ENCODE measurements at regions not wholly inside any gene's neighbourhood (a gene's known extent, or its start where the extent isn't known, plus 50 kb on each side); places are given as distances from the start of the nearest gene placed in this dataset.

- DNase-seq (ENCODE audit: low spot score), result no peak
- no peak overlapping the region for H3K27ac Mint-ChIP-seq
Measured at GRCh38 chr17:15048381-15048780, 216.7 kb downstream of the PMP22 start.

GRCh38 chr17:15042311-15042710 is 222.8 kb downstream of the PMP22 start:
- Mint-ChIP-seq H3K9me3 (no peaks in the 10 kb centered on the region), H3K27ac (no peak overlapping the region)

More at GRCh38 chr17:15048381-15048780, 216.7 kb downstream of the PMP22 start:
- Mint-ChIP-seq H3K4me1 (ENCODE audit: low read depth) (no peaks in the 10 kb centered on the region), H3K27me3 (ENCODE audit: low read depth) (peaks cover 3% of the 10 kb centered on the region), H3K9me3 (no peaks in the 10 kb centered on the region), H3K4me3 (no peak overlapping the region), H3K36me3 (ENCODE audit: low read depth) (no peaks in the 10 kb centered on the region)

GRCh38 chr17:15039366-15039765 is 225.8 kb downstream of the PMP22 start:
- no peaks in the 10 kb centered on the region for H3K27me3 Mint-ChIP-seq (ENCODE audit: low read depth)
- no peaks in the 10 kb centered on the region for H3K4me1 Mint-ChIP-seq (ENCODE audit: low read depth)
- H3K36me3 Mint-ChIP-seq (ENCODE audit: low read depth), result no peaks in the 10 kb centered on the region

More at GRCh38 chr17:15042311-15042710, 222.8 kb downstream of the PMP22 start:
- no peaks in the 10 kb centered on the region for H3K36me3 Mint-ChIP-seq (ENCODE audit: low read depth)
- no peaks in the 10 kb centered on the region for H3K27me3 Mint-ChIP-seq (ENCODE audit: low read depth)
- H3K4me3 Mint-ChIP-seq, result no peak overlapping the region
- no peaks in the 10 kb centered on the region for H3K4me1 Mint-ChIP-seq (ENCODE audit: low read depth)
- DNase-seq (ENCODE audit: low spot score), result no peak

GRCh38 chr17:15038656-15039055 is 226.5 kb downstream of the PMP22 start:
- H3K36me3 Mint-ChIP-seq (ENCODE audit: low read depth), result no peaks in the 10 kb centered on the region
- H3K27me3 Mint-ChIP-seq (ENCODE audit: low read depth), result no peaks in the 10 kb centered on the region
- H3K9me3 Mint-ChIP-seq, result no peaks in the 10 kb centered on the region
- H3K4me1 Mint-ChIP-seq (ENCODE audit: low read depth), result no peaks in the 10 kb centered on the region
- no peak overlapping the region for H3K4me3 Mint-ChIP-seq
- no peak overlapping the region for H3K27ac Mint-ChIP-seq
- no peak for DNase-seq (ENCODE audit: low spot score)

More at GRCh38 chr17:15039366-15039765, 225.8 kb downstream of the PMP22 start:
- no peak for DNase-seq (ENCODE audit: low spot score)
- Mint-ChIP-seq H3K9me3 (no peaks in the 10 kb centered on the region), H3K27ac (no peak overlapping the region), H3K4me3 (no peak overlapping the region)

- H3K27ac Mint-ChIP-seq, result no peak overlapping the region
- no peaks in the 10 kb centered on the region for H3K9me3 Mint-ChIP-seq
- DNase-seq (ENCODE audit: low spot score), result no peak
- H3K36me3 Mint-ChIP-seq (ENCODE audit: low read depth), result no peaks in the 10 kb centered on the region
- no peaks in the 10 kb centered on the region for H3K27me3 Mint-ChIP-seq (ENCODE audit: low read depth)
- no peak overlapping the region for H3K4me3 Mint-ChIP-seq
- no peaks in the 10 kb centered on the region for H3K4me1 Mint-ChIP-seq (ENCODE audit: low read depth)
Measured at GRCh38 chr17:15036238-15036637, 228.9 kb downstream of the PMP22 start.

- H3K9me3 Mint-ChIP-seq, result no peaks in the 10 kb centered on the region
- DNase-seq (ENCODE audit: low spot score), result no peak
- H3K4me1 Mint-ChIP-seq (ENCODE audit: low read depth), result no peaks in the 10 kb centered on the region
- H3K27me3 Mint-ChIP-seq (ENCODE audit: low read depth), result no peaks in the 10 kb centered on the region
- no peak overlapping the region for H3K27ac Mint-ChIP-seq
- H3K4me3 Mint-ChIP-seq, result no peak overlapping the region
- no peaks in the 10 kb centered on the region for H3K36me3 Mint-ChIP-seq (ENCODE audit: low read depth)
Measured at GRCh38 chr17:15031975-15032374, 233.2 kb downstream of the PMP22 start.

- Mint-ChIP-seq H3K27ac (no peak overlapping the region), H3K4me3 (no peak overlapping the region), H3K4me1 (ENCODE audit: low read depth) (no peaks in the 10 kb centered on the region), H3K27me3 (ENCODE audit: low read depth) (no peaks in the 10 kb centered on the region), H3K36me3 (ENCODE audit: low read depth) (no peaks in the 10 kb centered on the region), H3K9me3 (no peaks in the 10 kb centered on the region)
- no peak for DNase-seq (ENCODE audit: low spot score)
Measured at GRCh38 chr17:15029469-15029868, 235.7 kb downstream of the PMP22 start.

- H3K4me3 Mint-ChIP-seq, result no peak overlapping the region
Measured at GRCh38 chr17:15027853-15028252, 237.3 kb downstream of the PMP22 start.

GRCh38 chr17:15026088-15026487 is 239.0 kb downstream of the PMP22 start:
- H3K27me3 Mint-ChIP-seq (ENCODE audit: low read depth), result no peaks in the 10 kb centered on the region
- no peaks in the 10 kb centered on the region for H3K9me3 Mint-ChIP-seq
- H3K27ac Mint-ChIP-seq, result no peak overlapping the region
- H3K36me3 Mint-ChIP-seq (ENCODE audit: low read depth), result no peaks in the 10 kb centered on the region
- no peaks in the 10 kb centered on the region for H3K4me1 Mint-ChIP-seq (ENCODE audit: low read depth)
- DNase-seq (ENCODE audit: low spot score), result no peak
- H3K4me3 Mint-ChIP-seq, result no peak overlapping the region

More at GRCh38 chr17:15027853-15028252, 237.3 kb downstream of the PMP22 start:
- Mint-ChIP-seq H3K4me1 (ENCODE audit: low read depth) (no peaks in the 10 kb centered on the region), H3K27me3 (ENCODE audit: low read depth) (no peaks in the 10 kb centered on the region), H3K36me3 (ENCODE audit: low read depth) (no peaks in the 10 kb centered on the region), H3K9me3 (no peaks in the 10 kb centered on the region), H3K27ac (no peak overlapping the region)
- no peak for DNase-seq (ENCODE audit: low spot score)

- no peaks in the 10 kb centered on the region for H3K4me1 Mint-ChIP-seq (ENCODE audit: low read depth)
- no peaks in the 10 kb centered on the region for H3K9me3 Mint-ChIP-seq
- H3K27me3 Mint-ChIP-seq (ENCODE audit: low read depth), result no peaks in the 10 kb centered on the region
- H3K4me3 Mint-ChIP-seq, result no peak overlapping the region
- H3K36me3 Mint-ChIP-seq (ENCODE audit: low read depth), result no peaks in the 10 kb centered on the region
- H3K27ac Mint-ChIP-seq, result no peak overlapping the region
- no peak for DNase-seq (ENCODE audit: low spot score)
Measured at GRCh38 chr17:15023589-15024336, 241.4 kb downstream of the PMP22 start.

GRCh38 chr17:15019158-15019557 is 246.0 kb downstream of the PMP22 start:
- H3K36me3 Mint-ChIP-seq (ENCODE audit: low read depth), result no peaks in the 10 kb centered on the region
- H3K9me3 Mint-ChIP-seq, result no peaks in the 10 kb centered on the region
- DNase-seq (ENCODE audit: low spot score), result no peak
- no peak overlapping the region for H3K27ac Mint-ChIP-seq
- no peak overlapping the region for H3K4me3 Mint-ChIP-seq
- H3K4me1 Mint-ChIP-seq (ENCODE audit: low read depth), result no peaks in the 10 kb centered on the region
- H3K27me3 Mint-ChIP-seq (ENCODE audit: low read depth), result no peaks in the 10 kb centered on the region

- Mint-ChIP-seq H3K4me3 (no peak overlapping the region), H3K27me3 (ENCODE audit: low read depth) (no peaks in the 10 kb centered on the region), H3K9me3 (no peaks in the 10 kb centered on the region), H3K27ac (no peak overlapping the region), H3K36me3 (ENCODE audit: low read depth) (no peaks in the 10 kb centered on the region), H3K4me1 (ENCODE audit: low read depth) (no peaks in the 10 kb centered on the region)
- DNase-seq (ENCODE audit: low spot score), result no peak
Measured at GRCh38 chr17:15012351-15012980, 252.7 kb downstream of the PMP22 start.

GRCh38 chr17:15009087-15009486 is 256.0 kb downstream of the PMP22 start:
- H3K4me1 Mint-ChIP-seq (ENCODE audit: low read depth), result no peaks in the 10 kb centered on the region
- no peaks in the 10 kb centered on the region for H3K9me3 Mint-ChIP-seq
- H3K27me3 Mint-ChIP-seq (ENCODE audit: low read depth), result no peaks in the 10 kb centered on the region
- H3K36me3 Mint-ChIP-seq (ENCODE audit: low read depth), result no peaks in the 10 kb centered on the region
- no peak for DNase-seq (ENCODE audit: low spot score)
- no peak overlapping the region for H3K4me3 Mint-ChIP-seq
- no peak overlapping the region for H3K27ac Mint-ChIP-seq

GRCh38 chr17:15007147-15007553 is 258.0 kb downstream of the PMP22 start:
- Mint-ChIP-seq H3K27me3 (ENCODE audit: low read depth) (no peaks in the 10 kb centered on the region), H3K9me3 (no peaks in the 10 kb centered on the region), H3K4me3 (no peak overlapping the region), H3K27ac (no peak overlapping the region), H3K36me3 (ENCODE audit: low read depth) (no peaks in the 10 kb centered on the region), H3K4me1 (ENCODE audit: low read depth) (no peaks in the 10 kb centered on the region)
- no peak for DNase-seq (ENCODE audit: low spot score)

Data from T-helper 2 cell treated with Interferon-gamma antibody and Interleukin-4, amounts not matched to agents 5 μg/mL and 100 μg/mL, for 36 hours (primary cell).